Activated CD4-positive, alpha-beta T cell treated with anti-CD3 and anti-CD28 coated beads, Interleukin-2, amount 10 ng/mL, durations not matched to agents 7 days and 5 days (primary cell): ENCODE measurements at regions not wholly inside any gene's neighbourhood (a gene's known extent, or its start where the extent isn't known, plus 50 kb on each side); places are given as distances from the start of the nearest gene placed in this dataset.

Source experiments
- CTCF ChIA-PET: fragments of 350-600 bp; sonication (Branson Sonifier 250); formaldehyde crosslinking; loops from one replicate; lab custom pipeline; 2021; ENCODE audit warnings: antibody characterized with exemption; lab: Charles Lee
- POLR2A ChIA-PET: fragments of 350-600 bp; sonication (Branson Sonifier 250); formaldehyde crosslinking; loops from one replicate; lab custom pipeline; 2021; ENCODE audit warnings: antibody characterized with exemption; lab: Charles Lee
- DNase-seq: peaks from one replicate; pipeline ENCODE4 v3.0.0-alpha.2; 2020
- H3K27ac Mint-ChIP-seq: one replicate; pipeline ENCODE4 v1.8.0; 2021; ENCODE audit warnings: mild to moderate bottlenecking, moderate library complexity, mixed read lengths
- H3K27me3 Mint-ChIP-seq: one replicate; pipeline ENCODE4 v1.8.0; 2021; ENCODE audit warnings: mixed read lengths
- H3K36me3 Mint-ChIP-seq: one replicate; pipeline ENCODE4 v1.8.0; 2021; ENCODE audit warnings: low read depth, mixed read lengths
- H3K4me1 Mint-ChIP-seq: one replicate; pipeline ENCODE4 v1.8.0; 2021; ENCODE audit warnings: mixed read lengths
- H3K4me3 Mint-ChIP-seq: one replicate; pipeline ENCODE4 v1.8.0; 2021; ENCODE audit warnings: mild to moderate bottlenecking, moderate library complexity, mixed read lengths
- H3K9me3 Mint-ChIP-seq: one replicate; pipeline ENCODE4 v1.8.0; 2021; ENCODE audit warnings: mixed read lengths

DNA sequence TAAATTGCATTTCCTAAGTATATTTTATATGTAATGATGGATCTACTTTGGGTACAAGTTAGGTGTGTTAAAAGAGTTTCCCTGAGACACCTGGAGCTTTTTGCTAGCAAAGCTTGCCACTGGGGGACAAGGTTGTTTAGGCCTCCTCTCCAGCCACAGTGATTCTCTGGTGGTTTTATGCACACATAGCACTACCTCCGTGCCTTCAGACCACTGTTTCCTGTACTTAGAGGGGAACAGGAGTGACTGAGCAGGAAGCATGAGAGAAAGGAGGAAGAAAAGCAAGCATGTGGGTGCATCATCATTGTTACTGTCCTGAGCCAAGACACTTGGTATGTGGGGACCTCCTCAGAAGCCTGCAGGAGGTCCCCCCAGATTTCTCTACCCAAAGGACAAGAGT lies 272.1 kb downstream of the RASEF start:
- Mint-ChIP-seq H3K36me3 (no peaks in the 10 kb centered on the region), H3K27ac (no peak overlapping the region), H3K4me3 (no peak overlapping the region), H3K9me3 (no peaks in the 10 kb centered on the region), H3K27me3 (no peaks in the 10 kb centered on the region), H3K4me1 (peaks cover 2% of the 10 kb centered on the region)
- POLR2A ChIA-PET, result no interaction called here
- CTCF ChIA-PET, result no interaction called here
- DNase-seq, result no peak

DNA sequence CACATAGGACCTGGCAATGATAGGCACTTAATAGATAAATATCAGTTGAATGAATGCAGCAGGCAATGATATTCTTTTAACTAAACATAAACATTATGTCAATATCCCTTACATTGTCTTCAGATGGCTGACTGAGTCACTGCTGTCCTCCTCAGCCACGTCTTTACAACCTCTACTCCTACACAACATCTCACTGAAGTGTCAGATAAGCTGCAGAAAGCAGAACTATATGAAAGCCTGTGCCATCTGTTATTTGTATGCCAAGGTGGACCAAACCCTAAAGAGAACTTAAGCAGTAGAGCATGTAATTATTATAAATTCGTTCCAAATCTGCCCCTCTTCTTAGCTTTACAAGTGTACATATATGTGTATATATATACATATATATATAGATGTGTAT lies 271.2 kb downstream of the RASEF start:
- Mint-ChIP-seq H3K36me3 (no peaks in the 10 kb centered on the region), H3K4me3 (no peak overlapping the region), H3K27ac (no peak overlapping the region), H3K4me1 (peaks cover 2% of the 10 kb centered on the region), H3K9me3 (no peaks in the 10 kb centered on the region), H3K27me3 (no peaks in the 10 kb centered on the region)
- no peak for DNase-seq
- ChIA-PET POLR2A (no interaction called here), CTCF (no interaction called here)

DNA sequence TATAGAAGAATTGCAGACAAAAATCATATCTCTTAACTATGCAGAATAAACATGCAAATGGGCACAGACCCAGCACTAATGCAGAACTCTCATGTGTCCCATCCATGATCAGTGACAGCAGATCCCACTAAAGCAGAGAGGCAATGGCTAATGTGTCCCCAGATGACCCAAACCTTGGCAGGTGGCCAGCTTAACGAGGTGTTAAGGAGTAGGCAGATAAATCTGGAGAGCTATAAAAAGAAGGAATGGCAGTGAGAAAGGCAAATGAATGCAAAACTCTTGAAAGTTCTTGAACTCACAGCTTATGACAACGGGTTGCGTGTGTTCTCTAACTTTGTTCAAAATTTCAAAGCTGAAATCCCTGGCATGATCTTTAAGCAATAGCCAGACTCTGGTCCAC lies 265.4 kb downstream of the RASEF start:
- ChIA-PET CTCF (no interaction called here), POLR2A (no interaction called here)
- Mint-ChIP-seq H3K4me3 (no peak overlapping the region), H3K27me3 (no peaks in the 10 kb centered on the region), H3K4me1 (no peaks in the 10 kb centered on the region), H3K9me3 (no peaks in the 10 kb centered on the region), H3K27ac (no peak overlapping the region), H3K36me3 (no peaks in the 10 kb centered on the region)
- no peak for DNase-seq

DNA sequence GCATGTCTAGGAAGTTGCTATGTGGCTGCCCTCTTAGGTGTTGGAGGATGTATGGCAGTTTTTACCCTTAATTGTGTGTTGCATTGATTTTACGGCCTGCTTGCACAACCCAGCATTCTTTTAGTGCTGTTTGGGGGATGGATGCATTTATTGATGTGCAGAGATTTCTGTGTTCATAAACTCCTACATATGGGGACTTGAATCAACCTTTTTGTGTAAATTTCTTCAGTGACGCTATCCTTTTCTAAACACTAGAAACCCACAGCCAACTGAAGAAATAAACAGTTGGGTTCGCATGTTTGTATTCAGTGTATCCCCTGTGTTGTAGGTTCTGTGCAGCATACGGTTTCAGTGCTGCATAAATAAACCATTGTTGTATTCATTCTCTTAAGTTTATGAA lies 263.7 kb downstream of the RASEF start:
- no peaks in the 10 kb centered on the region for H3K36me3 Mint-ChIP-seq
- H3K27ac Mint-ChIP-seq, result no peak overlapping the region
- H3K4me1 Mint-ChIP-seq, result no peaks in the 10 kb centered on the region
- no peaks in the 10 kb centered on the region for H3K27me3 Mint-ChIP-seq
- no peaks in the 10 kb centered on the region for H3K9me3 Mint-ChIP-seq
- no peak overlapping the region for H3K4me3 Mint-ChIP-seq
- CTCF ChIA-PET, result no interaction called here
- POLR2A ChIA-PET, result no interaction called here
- no peak for DNase-seq

DNA sequence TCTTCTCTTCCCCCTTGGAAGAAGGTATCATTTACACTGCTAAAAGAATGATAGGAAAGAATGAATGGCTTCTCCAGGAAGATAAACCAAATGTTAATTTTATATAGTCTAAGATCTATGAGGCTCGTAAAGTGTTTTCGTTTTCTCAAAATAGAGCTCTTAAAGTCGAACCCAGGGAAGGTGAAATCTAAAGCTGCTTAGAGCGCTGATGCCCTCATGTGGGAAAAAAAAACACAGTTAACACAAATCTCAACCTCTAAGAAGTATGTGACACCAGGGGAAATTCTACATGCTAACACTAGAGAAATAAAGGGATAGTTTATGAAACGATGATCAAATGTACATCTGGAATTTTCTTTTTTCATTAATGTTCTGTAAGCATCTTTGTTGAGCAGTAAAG lies 257.9 kb downstream of the RASEF start:
- no peaks in the 10 kb centered on the region for H3K36me3 Mint-ChIP-seq

DNA sequence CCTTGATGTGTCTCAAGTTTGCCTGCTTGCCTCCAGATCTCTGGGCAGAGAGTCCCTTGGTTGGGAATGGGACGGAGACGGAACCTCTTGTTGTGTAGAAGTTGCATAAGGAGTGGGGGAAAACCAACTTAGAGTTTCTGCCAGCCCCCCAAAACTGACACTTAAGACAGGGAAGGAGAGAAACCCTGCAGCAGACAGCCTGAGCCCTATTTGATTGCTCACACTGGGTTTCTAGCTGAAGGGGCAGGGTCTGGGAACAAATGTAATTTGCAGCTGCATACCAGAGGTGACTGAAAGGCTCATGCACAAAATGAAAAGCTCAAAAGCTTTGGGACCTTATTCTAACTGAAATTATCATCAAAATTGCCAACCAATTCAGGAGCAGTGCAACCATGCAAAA lies 254.5 kb downstream of the RASEF start:
- Mint-ChIP-seq H3K27me3 (no peaks in the 10 kb centered on the region), H3K36me3 (no peaks in the 10 kb centered on the region), H3K27ac (no peak overlapping the region), H3K4me1 (no peaks in the 10 kb centered on the region), H3K4me3 (no peak overlapping the region), H3K9me3 (no peaks in the 10 kb centered on the region)
- ChIA-PET POLR2A (no interaction called here), CTCF (no interaction called here)
- DNase-seq, result no peak

More for the DNA sequence above, 257.9 kb downstream of the RASEF start:
- Mint-ChIP-seq H3K4me1 (no peaks in the 10 kb centered on the region), H3K9me3 (no peaks in the 10 kb centered on the region), H3K27me3 (no peaks in the 10 kb centered on the region), H3K4me3 (no peak overlapping the region), H3K27ac (no peak overlapping the region)
- ChIA-PET POLR2A (no interaction called here), CTCF (no interaction called here)
- no peak for DNase-seq

DNA sequence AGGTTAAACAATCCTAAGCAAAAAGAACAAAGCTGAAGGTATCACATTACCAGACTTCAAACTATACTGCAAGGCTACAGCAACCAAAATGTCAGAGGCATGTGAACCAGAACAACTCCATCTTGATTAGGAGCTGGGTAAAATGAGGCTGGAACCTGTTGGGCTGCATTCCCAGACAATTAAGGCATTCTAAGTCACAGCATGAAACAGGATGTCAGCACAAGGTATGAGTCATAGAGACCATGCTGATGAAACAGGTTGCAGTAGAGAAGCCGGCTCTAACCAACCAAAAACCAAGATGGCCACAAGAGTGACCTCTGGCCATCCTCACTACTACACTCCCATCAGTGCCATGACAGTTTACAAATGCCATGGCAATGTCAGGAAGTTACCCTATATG lies 252.0 kb downstream of the RASEF start:
- Mint-ChIP-seq H3K27me3 (no peaks in the 10 kb centered on the region), H3K36me3 (no peaks in the 10 kb centered on the region), H3K4me3 (no peak overlapping the region), H3K27ac (no peak overlapping the region), H3K9me3 (no peaks in the 10 kb centered on the region), H3K4me1 (no peaks in the 10 kb centered on the region)
- POLR2A ChIA-PET, result no interaction called here
- no peak for DNase-seq
- CTCF ChIA-PET, result no interaction called here

DNA sequence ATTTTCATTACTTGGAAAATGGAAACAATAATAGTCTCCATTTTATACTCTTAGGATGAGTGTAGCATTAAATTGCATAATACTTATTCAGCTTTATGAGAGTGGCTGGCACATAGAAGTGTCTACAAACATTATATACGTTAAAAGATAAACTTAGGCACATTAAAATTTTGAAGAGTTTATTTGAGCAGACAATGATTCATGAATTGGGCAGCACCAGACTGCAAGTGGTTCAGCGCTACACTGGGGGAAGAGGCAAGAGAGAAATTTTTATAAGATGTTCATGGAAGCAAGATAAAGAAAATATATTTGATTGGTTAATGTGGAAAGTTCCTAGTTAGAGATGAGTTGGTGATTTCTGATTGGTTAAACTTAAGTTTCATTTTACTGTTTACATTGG lies 243.7 kb downstream of the RASEF start:
- ChIA-PET CTCF (no interaction called here), POLR2A (no interaction called here)
- Mint-ChIP-seq H3K27ac (no peak overlapping the region), H3K27me3 (no peaks in the 10 kb centered on the region), H3K36me3 (no peaks in the 10 kb centered on the region), H3K4me1 (no peaks in the 10 kb centered on the region), H3K9me3 (no peaks in the 10 kb centered on the region), H3K4me3 (no peak overlapping the region)
- no peak for DNase-seq

DNA sequence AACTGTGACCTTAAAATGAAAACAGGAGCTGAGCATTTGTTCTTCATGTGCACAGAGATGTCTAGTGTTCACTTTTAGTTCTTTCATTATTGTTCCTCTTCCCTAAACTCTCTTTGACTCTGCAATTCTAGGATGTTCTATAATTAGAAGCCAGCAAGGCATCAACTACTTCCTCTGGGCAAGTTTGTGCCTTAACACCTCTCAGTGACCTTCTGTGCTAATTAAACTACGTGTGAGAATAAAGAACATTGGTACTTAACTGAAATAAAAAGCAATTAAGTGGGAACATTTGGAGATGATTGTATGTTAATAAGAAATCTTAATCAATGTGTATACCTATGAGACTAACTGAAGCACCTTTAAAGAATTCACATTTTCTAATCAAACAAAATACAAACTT lies 242.8 kb downstream of the RASEF start:
- ChIA-PET POLR2A (no interaction called here), CTCF (no interaction called here)
- Mint-ChIP-seq H3K27ac (no peak overlapping the region), H3K4me3 (no peak overlapping the region), H3K9me3 (no peaks in the 10 kb centered on the region), H3K36me3 (no peaks in the 10 kb centered on the region), H3K4me1 (no peaks in the 10 kb centered on the region), H3K27me3 (no peaks in the 10 kb centered on the region)
- DNase-seq, result no peak

DNA sequence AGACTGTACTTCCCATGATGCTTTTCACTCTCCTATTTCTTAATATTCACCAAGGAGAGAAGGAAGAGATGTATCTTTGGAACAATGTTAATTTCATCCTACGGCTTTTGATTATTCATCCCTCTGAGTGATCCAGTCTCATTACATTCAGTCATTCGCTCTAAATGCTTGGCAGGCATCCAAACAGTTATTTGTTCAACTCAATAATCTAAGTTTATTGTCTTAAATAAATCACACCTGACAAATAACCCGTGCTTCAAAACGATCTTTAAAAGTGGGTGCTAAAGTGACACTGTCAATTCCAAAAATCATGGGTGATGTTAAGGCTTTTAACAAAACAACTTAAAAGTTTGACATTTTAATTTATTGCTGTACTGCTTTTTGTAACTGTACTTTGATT lies 233.1 kb downstream of the RASEF start:
- Mint-ChIP-seq H3K4me1 (no peaks in the 10 kb centered on the region), H3K9me3 (no peaks in the 10 kb centered on the region), H3K27ac (no peak overlapping the region), H3K4me3 (no peak overlapping the region), H3K27me3 (no peaks in the 10 kb centered on the region), H3K36me3 (no peaks in the 10 kb centered on the region)
- DNase-seq, result no peak
- CTCF ChIA-PET, result no interaction called here
- POLR2A ChIA-PET, result no interaction called here

DNA sequence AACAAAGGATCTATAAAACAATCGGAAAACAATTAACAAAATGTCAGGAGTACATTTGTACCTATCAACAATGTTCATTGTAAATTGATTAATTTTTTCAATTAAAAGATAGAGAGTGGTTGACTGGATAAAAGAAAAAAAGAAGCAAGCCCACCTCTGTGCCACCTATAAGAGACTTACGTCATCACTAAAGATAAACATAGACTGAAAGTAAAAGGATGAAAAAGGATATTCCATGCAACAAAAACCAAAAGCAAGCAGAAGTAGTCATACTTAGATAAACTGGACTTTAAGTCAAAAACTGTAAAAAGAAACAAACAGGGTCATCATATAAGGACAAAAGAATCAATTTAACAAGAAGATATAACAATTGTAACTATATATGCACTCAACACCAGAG lies 197.4 kb downstream of the RASEF start:
- CTCF ChIA-PET, result no interaction called here

DNA sequence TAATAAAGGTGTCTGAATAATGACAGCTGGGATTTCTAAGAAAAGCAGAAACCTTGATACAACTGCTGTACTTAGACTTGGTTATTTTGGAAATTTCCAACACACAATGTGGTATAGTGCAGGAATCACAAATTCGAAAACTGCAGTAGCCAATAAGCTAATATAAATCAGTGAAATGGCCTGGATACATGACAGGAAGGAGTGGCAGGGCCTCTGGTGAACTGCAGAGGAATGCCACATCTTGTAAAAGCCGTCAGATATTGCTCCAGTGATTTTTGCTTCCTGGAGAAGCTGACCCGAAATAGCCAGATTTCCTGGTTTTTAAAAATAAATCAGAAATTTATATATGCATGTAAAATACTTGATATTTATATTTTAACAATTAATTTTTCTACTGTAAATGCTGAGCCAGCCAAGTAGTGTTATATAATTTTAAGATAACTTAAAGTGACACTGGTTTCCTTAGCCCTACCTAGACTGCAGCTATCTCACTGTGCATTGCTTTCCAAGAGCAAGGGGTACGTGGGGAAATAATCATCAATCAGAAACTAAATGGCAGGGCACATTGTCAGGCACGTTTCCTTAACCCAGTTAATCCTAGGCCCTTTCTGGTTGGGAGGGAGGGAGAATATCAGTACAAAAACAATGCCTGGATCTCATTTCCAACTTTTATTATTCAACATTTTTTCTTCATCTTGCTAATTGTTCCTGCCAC lies 182.4 kb downstream of the RASEF start:
- Mint-ChIP-seq H3K4me1 (no peaks in the 10 kb centered on the region), H3K27me3 (no peaks in the 10 kb centered on the region), H3K36me3 (no peaks in the 10 kb centered on the region), H3K4me3 (no peak overlapping the region), H3K9me3 (peaks cover 4% of the 10 kb centered on the region), H3K27ac (no peak overlapping the region)
- CTCF ChIA-PET, result no interaction called here
- POLR2A ChIA-PET, result no interaction called here
- DNase-seq, result no peak

More for the DNA sequence above, 197.4 kb downstream of the RASEF start:
- H3K4me3 Mint-ChIP-seq, result no peak overlapping the region
- no peaks in the 10 kb centered on the region for H3K4me1 Mint-ChIP-seq
- H3K36me3 Mint-ChIP-seq, result no peaks in the 10 kb centered on the region
- POLR2A ChIA-PET, result no interaction called here
- no peaks in the 10 kb centered on the region for H3K27me3 Mint-ChIP-seq
- no peak for DNase-seq
- H3K27ac Mint-ChIP-seq, result no peak overlapping the region
- H3K9me3 Mint-ChIP-seq, result no peaks in the 10 kb centered on the region

DNA sequence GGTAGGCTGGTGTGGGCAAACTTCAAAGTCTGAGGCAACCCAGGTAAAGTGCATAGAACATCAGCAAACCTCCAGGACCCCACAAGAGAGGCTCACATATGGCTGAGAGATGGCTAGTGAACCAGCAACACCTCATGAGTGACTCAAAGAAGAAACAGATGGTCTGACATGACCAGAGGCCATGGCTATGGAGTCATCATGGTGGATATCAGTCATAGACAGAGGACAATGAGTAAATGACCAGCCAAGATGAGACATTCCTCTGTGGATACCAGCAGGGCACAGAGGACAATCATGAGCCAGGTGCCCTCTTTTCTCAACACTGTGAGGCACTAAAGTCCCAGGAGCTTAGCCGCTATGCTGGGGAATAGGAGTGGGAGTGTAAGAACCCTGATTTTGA lies 180.8 kb downstream of the RASEF start:
- DNase-seq, result no peak
- POLR2A ChIA-PET, result no interaction called here
- Mint-ChIP-seq H3K4me3 (no peak overlapping the region), H3K27me3 (no peaks in the 10 kb centered on the region), H3K36me3 (no peaks in the 10 kb centered on the region), H3K4me1 (no peaks in the 10 kb centered on the region), H3K27ac (no peak overlapping the region), H3K9me3 (peaks cover 4% of the 10 kb centered on the region)
- CTCF ChIA-PET, result no interaction called here

DNA sequence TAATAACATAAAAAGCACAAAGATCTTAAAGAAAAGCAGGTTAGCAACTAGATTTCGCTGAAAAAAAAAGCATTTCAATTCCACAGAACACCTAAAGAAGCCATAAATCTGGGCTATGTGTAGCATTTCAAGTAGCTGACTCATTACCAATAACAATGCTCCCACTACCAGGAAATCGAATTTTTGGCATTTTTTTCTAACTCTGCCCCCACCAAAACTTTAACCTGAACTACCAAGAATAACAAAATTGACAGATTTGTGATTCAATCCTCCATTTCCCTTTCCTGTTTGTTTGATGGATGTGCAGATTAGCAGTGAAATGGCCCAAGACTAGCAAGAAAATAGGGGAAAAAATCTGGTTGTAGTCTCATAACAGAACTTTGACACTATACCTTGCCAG lies 180.2 kb downstream of the RASEF start:
- peaks cover 4% of the 10 kb centered on the region for H3K9me3 Mint-ChIP-seq
- no peaks in the 10 kb centered on the region for H3K27me3 Mint-ChIP-seq
- no peak overlapping the region for H3K4me3 Mint-ChIP-seq
- no peaks in the 10 kb centered on the region for H3K36me3 Mint-ChIP-seq
- DNase-seq, result no peak
- POLR2A ChIA-PET, result no interaction called here
- CTCF ChIA-PET, result no interaction called here
- H3K4me1 Mint-ChIP-seq, result no peaks in the 10 kb centered on the region
- no peak overlapping the region for H3K27ac Mint-ChIP-seq
